ENCODE measurements at regions not wholly inside any gene's neighbourhood (a gene's known extent, or its start where the extent isn't known, plus 50 kb on each side); places are given as distances from the start of the nearest gene placed in this dataset.

DNA sequence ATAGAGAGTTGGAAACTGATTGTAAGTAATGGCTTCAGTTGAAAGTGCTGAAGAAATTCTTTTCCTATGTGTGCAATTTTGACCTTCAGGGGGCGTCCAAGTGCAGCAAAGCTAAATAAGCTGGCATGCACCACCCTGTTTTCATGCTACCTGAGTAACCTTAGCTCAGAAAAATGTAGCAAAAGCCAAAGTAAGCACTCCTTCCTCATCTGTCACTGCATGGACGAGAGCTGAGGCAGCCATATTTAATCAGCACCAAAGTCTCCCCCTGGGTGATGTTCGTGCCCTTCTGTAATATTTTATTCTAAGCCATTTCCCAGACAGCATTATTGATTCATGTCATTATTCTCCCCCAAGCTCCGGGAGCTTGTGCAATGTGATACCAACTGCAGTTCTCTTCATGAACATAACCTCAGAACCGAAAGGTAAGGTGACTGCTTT, 123.1 kb downstream of the RPS12 start:
- DNase-seq, result no peak

DNA sequence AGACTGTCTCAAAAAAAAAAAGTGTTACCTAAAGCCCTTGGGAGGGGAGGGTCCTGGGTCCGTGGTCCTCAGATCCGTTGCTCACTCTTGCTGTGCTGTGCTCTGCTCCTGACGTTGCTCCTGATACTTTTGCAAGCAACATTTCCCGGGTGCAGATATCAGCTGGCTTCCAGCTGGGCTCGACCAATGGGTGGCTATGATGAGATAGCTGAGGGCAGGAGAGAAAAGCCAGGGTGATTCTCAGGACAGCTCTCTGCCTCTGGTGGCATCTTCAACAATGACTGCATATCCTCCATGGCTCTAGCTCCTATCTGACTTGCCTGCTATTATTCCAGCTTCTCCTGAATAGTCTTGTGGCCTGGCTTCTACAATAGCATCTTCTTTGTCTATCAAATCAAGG, 134.5 kb downstream of the RPS12 start:
- DNase-seq, result no peak

DNA sequence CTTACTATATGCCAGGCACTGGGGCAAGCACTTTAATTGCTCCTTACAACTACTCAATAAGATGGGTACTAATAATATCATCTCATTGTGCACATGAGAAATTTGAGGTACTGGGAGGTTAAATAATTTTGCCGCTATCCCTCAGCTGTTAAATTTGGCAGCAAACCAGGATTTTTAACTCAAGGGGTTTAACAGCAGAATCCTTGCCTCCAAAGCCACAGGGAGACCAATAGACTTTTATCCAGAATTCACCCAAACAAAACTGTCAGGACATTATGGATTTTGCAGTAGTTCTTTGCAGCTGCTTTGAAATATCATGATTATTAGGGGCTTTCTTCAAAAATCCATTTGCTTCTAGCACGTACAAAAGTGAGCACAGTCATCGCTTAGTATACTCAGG, 136.2 kb downstream of the RPS12 start:
- DNase-seq, result no peak

DNA sequence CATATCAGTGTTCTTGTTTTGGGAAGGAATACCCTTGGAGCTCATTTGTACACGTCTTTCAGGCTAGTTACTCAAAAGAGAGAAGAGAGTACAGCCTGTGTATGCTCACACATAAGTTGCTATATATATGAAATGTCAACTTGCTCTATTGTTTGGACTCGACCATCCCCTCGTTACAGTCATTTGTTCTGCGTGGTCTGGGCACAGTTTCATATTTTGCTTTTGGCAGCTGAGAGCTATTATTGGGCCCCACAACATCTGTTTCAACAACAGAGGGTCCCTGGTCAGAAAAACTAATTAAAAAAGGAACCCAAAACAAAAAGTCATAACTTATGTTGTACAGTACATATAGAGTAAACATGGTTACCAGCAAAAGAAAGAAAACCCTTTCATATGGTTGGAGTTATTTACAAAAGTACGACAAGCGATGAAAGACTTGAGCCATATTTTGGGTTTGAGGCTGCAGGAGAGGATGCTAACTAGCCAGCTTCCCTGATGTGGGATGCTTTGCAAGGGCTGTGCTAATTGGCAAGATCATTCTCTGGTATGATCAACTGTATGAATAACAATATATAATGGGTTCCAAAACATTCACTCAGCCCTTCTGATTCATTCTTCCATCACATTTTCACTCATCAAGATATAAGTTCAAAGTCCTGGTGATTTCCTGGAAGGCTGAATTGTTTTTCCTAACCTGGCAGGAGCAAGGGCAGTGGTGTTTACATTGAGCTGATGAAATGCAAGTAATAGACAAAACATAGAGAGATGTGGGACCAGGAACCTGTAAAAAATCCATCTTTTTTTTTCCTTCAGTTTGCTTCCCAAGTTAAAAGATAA, 137.9 kb downstream of the RPS12 start:
- DNase-seq, result no peak

DNA sequence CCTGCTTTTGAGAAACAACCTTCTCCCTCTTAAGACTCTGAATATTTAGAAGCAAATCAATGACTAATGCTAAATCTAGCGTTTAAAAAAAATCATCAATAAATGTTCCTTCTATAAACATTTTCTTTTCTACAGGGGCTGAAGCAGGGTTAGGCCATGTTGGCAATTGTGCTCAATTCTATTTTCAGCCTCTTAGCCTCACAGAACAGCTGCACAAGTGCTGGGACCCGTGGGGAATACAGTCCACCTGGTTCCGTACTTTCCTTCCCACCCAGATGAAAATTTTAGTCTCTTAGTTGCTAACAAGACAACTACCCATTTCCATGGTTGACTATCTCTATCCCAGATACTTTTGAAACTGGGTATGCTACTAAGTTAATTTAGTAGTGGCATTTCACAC, 138.6 kb downstream of the RPS12 start:
- DNase-seq, result no peak

DNA sequence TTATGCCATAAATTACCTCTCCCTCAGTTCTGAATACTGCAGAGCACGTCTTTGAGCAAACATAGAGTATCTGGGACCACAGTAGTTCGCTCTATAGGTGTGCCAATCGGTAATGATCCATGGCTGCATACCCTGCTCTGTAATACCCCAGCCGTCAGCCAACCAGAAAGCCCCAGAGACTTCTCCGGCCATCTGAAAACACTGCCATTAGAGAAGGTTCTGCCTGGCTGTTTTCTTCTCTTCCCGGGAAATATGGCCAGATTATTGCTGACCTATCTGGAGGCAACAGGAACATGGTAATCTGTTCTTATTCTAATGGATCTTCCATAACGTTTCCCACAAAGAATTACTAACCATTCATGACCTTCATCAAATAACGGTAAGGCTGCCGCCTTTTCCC, 139.9 kb downstream of the RPS12 start:
- no peak for DNase-seq

DNA sequence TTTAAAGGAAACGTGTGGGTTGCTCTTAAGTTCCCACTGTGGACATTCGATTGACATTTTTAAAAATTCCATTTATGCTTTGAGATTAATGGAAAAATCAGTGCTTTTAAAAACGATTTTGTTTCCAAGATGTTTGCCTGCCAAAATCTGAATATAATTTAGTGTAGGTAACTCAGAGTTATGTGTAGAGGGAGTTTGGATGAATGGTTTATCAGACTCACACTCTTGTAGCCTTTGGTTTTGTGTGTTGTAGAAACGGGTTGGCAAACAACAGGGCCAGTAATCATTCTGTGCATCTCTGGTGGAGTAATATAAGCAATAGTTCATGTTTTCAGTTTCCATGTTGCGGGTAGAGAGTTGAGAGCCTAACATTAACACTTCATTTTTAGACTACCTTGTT, 140.6 kb downstream of the RPS12 start:
- no peak for DNase-seq

DNA sequence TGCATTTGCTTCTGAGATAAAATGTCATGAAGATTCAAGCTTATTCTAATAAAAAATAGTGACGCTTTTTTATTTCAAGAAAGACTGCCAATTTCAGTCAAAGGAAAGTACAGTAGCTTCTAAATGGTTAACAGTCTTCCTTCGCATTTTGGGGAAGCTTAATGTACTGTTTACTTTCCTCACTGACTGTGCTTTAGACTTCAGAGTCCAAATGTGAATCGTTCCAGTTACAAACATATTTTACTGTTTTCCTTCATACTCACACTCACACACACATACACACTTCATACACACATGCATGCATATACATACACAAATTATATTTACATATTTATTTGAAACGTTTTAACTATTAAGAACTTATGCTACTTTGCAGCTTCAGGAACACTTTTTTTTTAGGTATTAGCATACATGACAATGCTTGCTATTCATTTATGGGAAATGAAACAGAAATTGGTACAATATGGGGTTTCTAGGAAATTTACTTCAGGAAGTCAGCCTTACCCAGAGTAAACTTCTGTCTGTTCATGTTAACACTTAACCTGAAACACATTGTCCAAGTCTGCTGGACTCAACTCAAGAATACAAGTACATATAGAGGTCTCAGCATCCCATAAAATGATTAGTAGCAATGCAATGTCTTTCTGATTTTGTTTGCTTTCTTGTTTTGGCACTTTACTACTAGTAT, 145.4 kb downstream of the RPS12 start:
- DNase-seq, result no peak

DNA sequence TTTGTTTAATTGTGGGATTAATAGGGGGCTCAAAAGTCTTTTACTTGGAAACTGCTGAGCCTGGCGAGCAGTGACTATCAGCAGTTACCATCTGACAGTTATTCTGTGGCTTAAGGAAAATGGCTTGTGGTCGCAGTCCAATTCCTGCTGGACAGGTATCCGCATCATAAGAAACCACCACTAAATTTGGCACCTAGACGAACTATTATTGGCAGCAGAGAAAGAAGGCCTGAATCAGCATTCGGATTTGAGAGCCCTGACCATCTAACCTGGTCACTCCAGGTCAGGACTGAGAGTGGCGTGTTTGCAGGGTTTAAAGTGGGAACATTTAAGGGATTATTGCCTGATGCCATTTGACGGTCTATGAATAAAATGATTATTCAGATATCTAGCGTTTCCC, 146.4 kb downstream of the RPS12 start:
- no peak for DNase-seq

DNA sequence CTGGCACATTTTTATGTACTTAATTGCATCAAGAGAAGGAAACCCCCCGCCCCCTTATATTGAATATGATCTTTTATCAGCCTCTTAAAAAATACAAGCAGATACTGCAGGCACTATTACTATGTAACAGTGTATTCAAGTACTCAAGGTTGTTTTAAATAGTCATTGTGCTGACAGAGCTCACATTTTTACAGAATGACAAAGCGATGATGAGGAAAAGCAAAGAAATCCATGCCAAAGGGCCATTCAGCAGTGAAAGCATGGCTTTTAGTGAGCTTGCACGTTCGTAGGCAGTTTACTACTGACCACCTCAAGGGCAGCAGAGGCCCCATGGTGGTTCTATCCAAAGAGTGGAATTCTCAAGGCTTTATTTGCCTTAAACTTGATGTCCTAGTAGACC, 146.8 kb downstream of the RPS12 start:
- DNase-seq, result no peak

DNA sequence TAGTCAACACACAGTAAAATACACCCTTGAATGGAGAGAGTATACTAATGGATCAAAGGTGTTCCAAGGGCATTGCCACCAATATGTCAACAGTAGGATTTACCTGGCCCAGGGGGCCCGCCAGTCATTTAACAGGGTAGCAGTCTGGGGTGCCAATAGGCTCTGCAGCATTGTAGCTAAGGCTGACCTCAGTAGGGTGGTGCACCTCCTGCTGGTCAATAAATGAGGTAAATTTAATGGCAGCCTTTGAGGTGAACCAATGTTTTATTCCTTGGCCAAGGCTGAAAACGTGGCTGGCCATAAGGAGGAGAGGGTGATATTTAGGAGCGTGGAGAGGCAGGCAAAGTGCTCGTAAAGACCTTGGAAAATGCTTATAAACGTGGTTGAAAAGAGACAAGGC, 147.2 kb downstream of the RPS12 start:
- DNase-seq, result no peak

DNA sequence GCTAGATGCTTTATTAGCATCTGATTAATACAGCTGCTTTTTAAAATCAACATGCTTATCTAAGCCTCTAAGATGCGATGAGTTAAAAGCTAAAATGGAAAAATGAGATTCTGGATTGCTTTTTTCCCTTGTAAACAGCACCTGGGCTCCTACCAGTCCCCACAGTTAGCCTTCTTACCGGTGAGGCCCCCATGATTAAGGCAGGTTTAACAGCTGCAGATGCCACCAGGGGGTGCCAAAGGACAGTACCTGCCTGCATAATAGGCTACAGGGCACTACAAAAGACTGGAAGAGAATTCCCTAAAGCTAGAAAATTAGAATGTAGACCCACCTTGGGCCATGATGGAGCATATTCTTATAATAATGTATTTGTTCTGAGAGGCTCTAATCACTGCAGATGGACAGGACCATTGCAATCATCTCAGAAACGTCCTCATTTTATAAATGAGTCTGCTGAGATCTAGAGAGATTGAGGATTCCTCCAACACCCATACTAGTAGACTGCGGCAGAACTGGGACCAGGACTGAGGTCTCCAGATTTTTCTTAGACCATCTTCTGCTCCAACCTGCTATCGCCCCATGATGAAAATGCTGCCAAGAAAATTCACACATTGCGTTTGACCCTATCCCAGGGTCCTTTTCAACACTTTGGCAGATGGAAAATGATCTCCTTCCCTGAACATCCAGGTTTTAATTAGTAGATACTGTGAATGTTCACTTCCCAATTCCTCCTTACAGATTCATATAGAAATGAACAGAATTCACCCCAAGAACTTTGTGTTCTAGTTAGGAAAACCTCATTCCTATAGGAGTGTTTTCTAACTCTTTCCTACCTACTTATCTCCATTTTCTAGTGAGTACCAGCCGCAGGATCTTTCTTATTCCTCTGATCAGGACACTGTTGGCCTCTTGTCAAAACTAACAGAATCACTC, 148.8 kb downstream of the RPS12 start:
- DNase-seq, result peak; percentile 9

DNA sequence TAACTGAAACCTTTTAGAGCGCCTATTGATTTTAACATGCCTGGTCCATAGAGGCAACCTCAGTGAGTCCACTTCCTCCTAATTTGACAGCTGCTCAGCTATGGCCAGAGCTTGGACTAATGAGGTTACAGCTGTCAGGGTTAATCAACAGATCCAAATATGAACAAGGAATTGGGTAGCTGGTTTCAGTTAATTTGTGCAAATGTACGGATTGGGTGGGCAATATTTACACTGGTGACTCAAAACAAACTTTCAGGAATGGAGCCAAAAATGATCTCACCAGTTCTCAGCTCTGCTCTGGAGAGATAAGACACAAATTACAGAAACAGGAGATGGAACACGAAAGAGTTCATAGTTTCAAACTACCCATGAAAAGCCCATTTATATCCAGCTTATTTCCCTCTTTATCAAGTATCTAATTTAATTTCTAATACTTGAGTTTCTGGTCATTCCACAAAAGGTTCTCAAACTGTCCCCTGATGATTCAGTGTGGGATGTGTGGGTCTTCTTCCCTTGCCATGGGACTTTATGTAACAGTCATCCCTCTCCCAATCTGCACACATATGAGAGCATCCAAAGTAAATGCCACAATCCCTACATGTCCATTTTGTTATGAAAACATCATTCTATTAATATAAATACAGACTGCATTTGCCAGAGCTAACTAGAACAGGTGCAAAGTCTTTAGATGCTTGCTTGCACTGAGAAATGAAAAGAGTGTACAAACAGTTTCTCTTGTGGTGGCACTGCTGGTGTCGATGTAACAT, 149.9 kb downstream of the RPS12 start:
- no peak for DNase-seq

DNA sequence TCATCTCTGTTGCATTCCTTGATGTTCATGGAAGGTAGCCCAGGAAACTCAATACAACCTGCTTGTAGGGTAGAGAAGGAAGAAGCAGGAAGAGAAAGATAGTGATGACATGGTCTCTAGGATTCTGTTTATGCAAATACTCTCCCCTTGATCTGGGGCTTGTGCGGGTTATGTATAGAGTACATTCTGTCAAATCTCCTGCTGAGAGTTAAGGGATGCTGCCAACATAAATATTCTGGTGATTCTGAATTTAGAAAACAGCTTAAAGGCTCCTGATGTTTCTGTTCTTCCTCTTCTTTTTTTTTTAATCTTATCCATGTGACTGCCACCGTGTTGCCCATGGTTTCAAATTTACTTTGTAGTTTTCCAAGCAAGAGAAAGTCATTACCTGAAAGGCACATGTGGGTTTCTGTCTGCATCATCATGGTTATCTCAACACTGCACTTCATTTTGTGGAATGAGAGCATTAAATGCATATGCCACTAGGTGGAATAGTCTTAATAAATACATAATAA, 150.6 kb downstream of the RPS12 start:
- no peak for DNase-seq

DNA sequence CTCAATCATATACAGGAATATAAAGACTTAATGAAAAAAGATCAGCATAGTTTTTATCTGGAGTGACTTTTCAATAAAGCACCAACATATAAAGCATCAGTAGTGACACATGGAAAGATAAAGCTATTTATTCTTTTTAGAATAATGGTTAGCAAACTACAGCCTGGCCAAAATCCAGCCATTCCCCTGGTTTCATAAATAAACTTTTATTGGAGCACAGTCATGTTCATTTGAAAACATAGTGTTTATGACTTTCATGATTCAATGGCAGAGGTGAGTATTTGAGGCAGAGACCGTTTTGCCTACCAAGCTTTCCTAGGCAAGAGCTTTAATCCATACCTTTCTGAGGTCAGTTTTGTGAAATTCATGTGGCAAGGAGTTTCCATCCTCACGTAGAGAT, 153.5 kb downstream of the RPS12 start:
- DNase-seq, result no peak

DNA sequence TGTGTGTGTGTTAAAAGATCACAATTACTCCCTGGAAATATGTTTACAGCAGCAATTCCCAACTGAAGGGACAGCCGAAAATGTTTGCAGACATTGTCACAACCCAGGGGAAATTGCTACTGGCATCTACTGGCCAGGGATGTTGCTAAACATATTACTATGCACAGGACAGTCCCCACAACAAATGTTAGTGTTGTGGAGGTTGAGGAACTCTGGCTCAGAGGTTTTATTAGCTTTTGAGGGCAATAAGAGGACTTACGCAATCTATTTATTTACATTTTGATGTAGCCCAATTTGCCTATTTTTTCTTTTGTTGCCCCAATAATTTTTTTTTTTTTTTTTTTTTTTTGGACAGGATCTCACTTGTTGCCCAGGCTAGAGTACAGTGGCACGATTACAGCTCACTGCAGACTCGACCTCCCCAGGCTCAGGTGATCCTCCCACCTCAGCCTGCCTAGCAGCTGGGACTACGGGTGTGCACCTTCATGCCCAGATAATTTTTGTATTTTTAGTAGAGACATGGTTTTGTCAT, 154.1 kb downstream of the RPS12 start:
- DNase-seq, result no peak

DNA sequence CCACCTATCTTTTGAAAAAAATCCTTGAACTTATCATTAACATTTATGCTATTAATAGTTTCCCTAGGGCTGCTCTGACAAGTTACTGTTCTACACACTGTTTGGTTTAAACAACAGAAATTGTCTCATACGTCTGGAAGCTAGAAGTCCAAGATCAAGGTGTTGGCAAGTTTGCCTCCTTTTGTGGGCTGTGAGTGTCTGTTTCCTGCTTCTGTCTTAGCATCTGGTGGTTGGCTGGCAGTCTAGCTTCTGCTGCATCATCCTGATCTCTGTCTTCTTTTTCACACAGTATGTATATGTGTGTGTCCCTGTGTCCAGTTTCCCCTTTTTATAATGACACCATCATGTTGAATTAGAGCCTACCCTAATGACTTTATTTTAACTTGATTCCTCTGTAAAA, 154.8 kb downstream of the RPS12 start:
- no peak for DNase-seq

DNA sequence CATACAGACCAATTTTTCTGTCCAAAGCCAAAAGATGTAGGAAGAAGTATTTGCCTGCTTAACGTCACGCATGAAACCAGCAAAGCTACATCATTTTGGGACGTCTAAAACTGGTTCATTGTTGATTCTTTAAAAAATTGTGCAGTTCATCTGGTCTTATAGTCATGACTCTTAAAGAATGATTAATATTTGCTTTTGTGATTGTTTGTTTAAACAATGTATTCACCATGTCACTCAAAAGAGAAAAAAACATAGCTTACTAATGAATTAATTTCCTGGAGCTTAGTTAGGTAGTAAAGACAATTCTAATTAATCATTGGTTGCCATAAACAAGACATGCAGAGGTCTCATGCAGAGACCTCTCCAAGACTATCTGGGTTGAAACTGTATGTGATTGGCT, 157.3 kb downstream of the RPS12 start:
- DNase-seq, result no peak

DNA sequence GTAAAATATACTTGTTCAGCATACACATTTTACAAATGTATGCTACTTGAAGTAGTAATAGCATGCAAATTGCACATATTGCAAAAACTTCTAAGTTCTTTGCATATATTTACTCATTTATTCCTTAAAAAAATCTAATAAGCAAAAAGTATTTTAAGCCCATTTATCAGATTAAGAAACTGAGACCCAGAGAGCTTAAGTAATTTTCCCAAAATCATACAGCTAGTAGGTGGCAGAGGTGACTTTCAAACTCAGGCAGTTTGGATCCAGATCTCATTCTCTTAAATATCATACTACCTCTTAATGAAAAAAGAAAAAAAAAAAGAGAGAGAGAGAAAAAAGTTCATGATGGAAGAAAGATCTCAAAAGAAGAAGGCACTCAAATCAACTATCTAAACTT, 157.9 kb downstream of the RPS12 start:
- no peak for DNase-seq

DNA sequence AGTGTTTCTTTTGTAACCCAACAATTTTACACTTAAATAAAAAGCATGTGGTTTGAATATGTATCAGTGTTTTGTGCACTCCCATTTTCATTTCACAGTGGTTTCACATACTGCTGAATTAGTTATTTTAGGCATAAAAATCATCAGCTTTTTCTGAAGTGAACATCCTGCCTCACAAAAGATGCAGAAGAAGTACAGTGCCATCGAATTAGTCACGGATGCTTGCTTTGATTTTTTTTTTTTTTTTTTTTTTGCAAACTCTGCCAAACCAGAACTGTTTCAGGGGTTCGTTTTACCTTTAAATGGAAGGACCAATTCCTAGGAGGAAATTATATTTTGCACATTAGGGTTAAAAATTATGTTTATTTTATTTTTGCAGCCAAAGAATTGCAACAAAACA, 158.6 kb downstream of the RPS12 start:
- DNase-seq, result no peak

DNA sequence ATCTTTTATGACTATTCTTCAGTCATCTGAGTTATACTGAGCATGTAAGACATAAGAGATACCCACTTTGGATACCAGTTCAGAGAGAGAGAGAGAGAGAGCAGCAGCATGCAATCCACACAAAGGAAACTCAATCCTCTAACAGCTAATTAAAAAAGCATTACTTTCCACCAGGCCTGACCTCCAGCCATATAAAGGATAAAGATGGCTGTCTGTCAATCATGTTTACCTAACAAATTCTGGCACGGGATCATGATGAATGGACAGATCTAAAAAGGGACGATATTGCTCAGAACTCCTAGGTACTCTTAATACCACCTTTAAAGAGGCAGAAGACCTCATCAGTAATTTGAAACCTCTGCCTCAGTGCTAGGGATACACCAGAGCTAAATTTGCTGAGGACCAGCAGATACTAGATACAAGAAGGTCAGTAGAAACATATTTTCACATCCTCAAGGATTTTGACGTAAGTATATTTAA, 159.2 kb downstream of the RPS12 start:
- DNase-seq, result no peak

DNA sequence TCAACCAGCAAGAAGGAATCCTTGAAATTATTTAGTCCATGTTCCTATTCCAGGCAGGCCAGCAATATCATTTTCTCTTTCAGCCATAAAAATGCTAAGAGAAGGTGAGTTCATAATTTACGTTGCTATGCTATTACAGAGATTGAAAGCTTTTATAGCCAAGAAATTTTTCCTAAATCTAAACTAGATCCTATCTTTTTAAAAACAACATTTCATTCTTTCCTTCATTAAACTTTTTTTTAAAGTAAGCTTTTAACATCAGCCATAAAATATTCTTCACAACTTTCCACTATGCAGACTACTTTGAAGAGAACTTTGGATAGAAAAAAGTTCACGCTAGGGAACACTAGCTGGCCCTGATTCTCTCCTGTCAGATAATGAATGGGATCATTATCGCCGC, 159.8 kb downstream of the RPS12 start:
- DNase-seq, result no peak
